Spleen (tissue), 7 donors: ENCODE measurements at regions not wholly inside any gene's neighbourhood (a gene's known extent, or its start where the extent isn't known, plus 50 kb on each side); places are given as distances from the start of the nearest gene placed in this dataset.
"Not testable (repeated sequence)": the region's sequence is repeated elsewhere in the genome, so short reads cannot be mapped to it uniquely, and the experiment has no call there.

Source experiments
- CTCF ChIP-seq, 11 experiments: fragments of 200-600 bp in 7 of 11; fragments of 450-650 bp in 4 of 11; sonication (generic) in 4 of 11; IDR thresholded peaks in 8 of 11; conservative IDR thresholded peaks in 3 of 11; 1 replicate in 7 of 11; 2 replicates in 4 of 11; pipeline versions ENCODE4 v1.4.0 to v1.8.0; 2016 to 2021; ENCODE audit warnings: antibody characterized with exemption in 11 of 11, inconsistent platforms in 4 of 11, mild to moderate bottlenecking in 1 of 11
- POLR2A ChIP-seq, 3 donors: fragments of 450-650 bp; IDR thresholded peaks; one replicate each; pipeline ENCODE4 v1.5.1; 2017; ENCODE audit warnings: antibody characterized with exemption in 3 of 3, mild to moderate bottlenecking in 1 of 3
- donor health status: DM: no; HTN: no; CAD: no; lungs with moderate emphysema.
- donor health status: DM: no; HTN: no; CAD: no.
- donor health status: DM: no; HTN: no; CAD: no.

DNA sequence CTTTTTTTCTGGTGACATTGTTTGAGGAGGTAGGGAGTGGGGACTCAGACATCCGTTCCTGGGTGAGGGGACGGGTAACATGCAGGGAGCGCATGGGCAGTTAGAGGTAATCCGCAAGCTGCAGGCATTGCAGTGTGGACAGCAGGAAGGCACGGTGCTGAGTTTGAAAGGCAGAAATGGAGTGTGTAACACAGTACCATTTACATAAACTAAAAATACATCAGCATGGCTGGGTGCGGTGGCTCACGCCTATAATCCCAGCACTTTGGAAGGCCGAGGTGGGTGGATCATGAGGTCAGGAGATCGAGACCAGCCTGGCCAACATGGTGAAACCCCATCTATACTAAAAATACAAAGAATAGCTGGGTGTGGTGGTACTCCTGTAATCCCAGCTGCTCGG lies 109.3 kb upstream of the EXOC2 start:
- TF ChIP-seq CTCF (IDR thresholded peaks at IDR 0.05 in 8 of 11, conservative IDR thresholded peaks at IDR 0.05 in 3 of 11); POLR2A (IDR thresholded peaks at IDR 0.05): not testable (repeated sequence)
